Peyer's patch (tissue), 4 donors: ENCODE measurements at regions not wholly inside any gene's neighbourhood (a gene's known extent, or its start where the extent isn't known, plus 50 kb on each side); places are given as distances from the start of the nearest gene placed in this dataset.

ENCODE experiments used
- CTCF ChIP-seq, 6 experiments: fragments of 450-650 bp in 4 of 6; fragments of 200-600 bp in 2 of 6; sonication (generic) in 1 of 6; IDR thresholded peaks; one replicate each; pipeline ENCODE4 v1.5.1; 2017 to 2019; ENCODE audit warnings: antibody characterized with exemption in 6 of 6, mild to moderate bottlenecking in 3 of 6, moderate library complexity in 1 of 6
- POLR2A ChIP-seq, 2 donors: fragments of 450-650 bp; IDR thresholded peaks; one replicate each; pipeline ENCODE4 v1.5.1; 2017; ENCODE audit warnings: antibody characterized with exemption in 2 of 2, mild to moderate bottlenecking in 2 of 2, moderate library complexity in 2 of 2

GRCh38 chr5:57785946-57786345 lies 303.3 kb upstream of the ACTBL2 start:
- no peak for TF ChIP-seq CTCF (IDR thresholded peaks at IDR 0.05)
- TF ChIP-seq POLR2A (IDR thresholded peaks at IDR 0.05), result no peak
